GM12878 (cell line): ENCODE measurements at regions not wholly inside any gene's neighbourhood (a gene's known extent, or its start where the extent isn't known, plus 50 kb on each side); places are given as distances from the start of the nearest gene placed in this dataset.

Experiments used
- ATAC-seq: fragments of 200-7000 bp; cut with Tn5 transposase; 3 replicates; pipeline ENCODE4 v1.9.1; 2020; ENCODE audit warnings: mild to moderate bottlenecking, moderate library complexity
- BruUV-seq: library from RNA; stranded (reverse); fragments of 400-500 nt; replicated peaks from 2 replicates; lab custom pipeline; 2021; lab: Mats Ljungman, UMichigan
- CTCF ChIA-PET: fragments of 300-600 bp; sonication (Branson Sonifier 250); formaldehyde crosslinking; extraction: SDS; loops from one replicate; lab custom pipeline; 2021; ENCODE audit warnings: inconsistent platforms; lab: Yijun Ruan, JAX
- POLR2A ChIA-PET: fragments of 350-600 bp; formaldehyde crosslinking; extraction: SDS; loops from one replicate; lab custom pipeline; 2021; ENCODE audit warnings: inconsistent platforms; lab: Charles Lee
- RAD21 ChIA-PET: fragments of 300-600 bp; sonication (Branson Sonifier 250); formaldehyde crosslinking; loops from one replicate; lab custom pipeline; 2023; ENCODE audit warnings: antibody characterized with exemption; ENCODE audit not compliant: unreplicated experiment; lab: Charles Lee
- SMC1A ChIA-PET: fragments of 300-600 bp; sonication (Branson Sonifier 250); formaldehyde crosslinking; loops from one replicate; lab custom pipeline; 2023; ENCODE audit not compliant: unreplicated experiment, uncharacterized antibody; lab: Charles Lee
- DNase-seq: peaks from one replicate; pipeline ENCODE4 v3.0.0-alpha.2; 2011; ENCODE audit warnings: low read depth, low spot score
- FAIRE-seq: peaks from 3 replicates; lab custom pipeline; 2011; peaks lifted over from hg19 to GRCh38; lab: Jason Lieb, UNC
- H2AFZ ChIP-seq: 2 replicates; pipeline ENCODE4 v1.6.0; 2011; ENCODE audit warnings: low read depth, low read length, control low read depth; ENCODE audit not compliant: control insufficient read depth
- H3K27ac ChIP-seq: 2 replicates; pipeline ENCODE4 v1.5.1; 2011; ENCODE audit warnings: control low read depth; ENCODE audit not compliant: control insufficient read depth, insufficient read depth
- H3K27me3 ChIP-seq, 2 experiments: replicated peaks in 1 of 2; 2 replicates each; pipeline versions ENCODE4 v1.6.0 to v1.6.1; 2011; ENCODE audit warnings: low read length in 1 of 2; ENCODE audit not compliant: control insufficient read depth in 2 of 2, insufficient read depth in 2 of 2
- H3K36me3 ChIP-seq, 2 experiments: 2 replicates each; pipeline ENCODE4 v1.5.1; 2011; ENCODE audit warnings: low read length in 1 of 2; ENCODE audit not compliant: control insufficient read depth in 2 of 2, insufficient read depth in 2 of 2
- H3K4me1 ChIP-seq: 2 replicates; pipeline ENCODE4 v1.6.1; 2011; ENCODE audit warnings: mild to moderate bottlenecking, low read length, moderate library complexity, mixed read lengths; ENCODE audit not compliant: control insufficient read depth, insufficient read depth
- H3K4me2 ChIP-seq: 2 replicates; pipeline ENCODE4 v1.6.0; 2011; ENCODE audit warnings: control low read depth; ENCODE audit not compliant: control insufficient read depth, insufficient read depth
- H3K4me3 ChIP-seq: fragments of 200-600 bp; sonication (generic); 2 replicates; pipeline ENCODE4 v1.5.1; 2016
- H3K79me2 ChIP-seq: 2 replicates; pipeline ENCODE4 v1.6.0; 2011; ENCODE audit warnings: low read length; ENCODE audit not compliant: control insufficient read depth, insufficient read depth
- H3K9ac ChIP-seq: 2 replicates; pipeline ENCODE4 v1.8.0; 2011; ENCODE audit warnings: low read length, control low read depth, mixed read lengths; ENCODE audit not compliant: control insufficient read depth, insufficient read depth
- H3K9me3 ChIP-seq: replicated peaks from 3 replicates; pipeline ENCODE4 v1.5.1; 2011; ENCODE audit warnings: mild to moderate bottlenecking, low read length; ENCODE audit not compliant: control insufficient read depth, insufficient read depth
- H4K20me1 ChIP-seq: 2 replicates; pipeline ENCODE4 v1.6.0; 2011; ENCODE audit not compliant: control insufficient read depth, insufficient read depth
- ATF7 ChIP-seq: fragments of 450-650 bp; IDR thresholded peaks from 2 replicates; pipeline ENCODE4 v1.6.1; 2016; ENCODE audit warnings: low read depth, mild to moderate bottlenecking
- BHLHE40 ChIP-seq, 2 experiments: fragments of 450-650 bp in 1 of 2; IDR thresholded peaks; 2 replicates each; pipeline ENCODE4 v1.6.1; 2011 to 2017; ENCODE audit warnings: low read depth in 2 of 2, borderline replicate concordance in 1 of 2, improper control_type of control experiment in 1 of 2, low read length in 1 of 2, mild to moderate bottlenecking in 1 of 2
- CBFB ChIP-seq: IDR thresholded peaks from 2 replicates; pipeline ENCODE4 v1.6.1; 2016; ENCODE audit warnings: antibody characterized with exemption, low read depth
- CEBPB ChIP-seq, 2 experiments: fragments of 150-350 bp in 1 of 2; IDR thresholded peaks; 2 replicates each; pipeline ENCODE4 v1.6.1; 2012 to 2014; ENCODE audit warnings: low read depth in 2 of 2, low read length in 2 of 2, borderline replicate concordance in 1 of 2, inconsistent platforms in 1 of 2
- E2F8 ChIP-seq: fragments of 450-650 bp; IDR thresholded peaks from 2 replicates; pipeline ENCODE4 v1.6.1; 2018; ENCODE audit warnings: mild to moderate bottlenecking, low read depth, moderate library complexity; ENCODE audit not compliant: partially characterized antibody
- EZH2 ChIP-seq: IDR thresholded peaks from 2 replicates; pipeline ENCODE4 v1.6.1; 2012; ENCODE audit warnings: low read depth, mild to moderate bottlenecking, control low read depth, inconsistent platforms, low read length, borderline replicate concordance; ENCODE audit not compliant: control insufficient read depth
- HDAC6 ChIP-seq: fragments of 200-600 bp; sonication (generic); IDR thresholded peaks from one replicate; pipeline ENCODE4 v1.8.0; 2017; ENCODE audit warnings: antibody characterized with exemption; ENCODE audit not compliant: unreplicated experiment
- RCOR1 ChIP-seq: conservative IDR thresholded peaks from 2 replicates; pipeline ENCODE4 v1.6.1; 2012; ENCODE audit warnings: low read depth, low read length, improper control_type of control experiment
- SRF ChIP-seq, 2 experiments: IDR thresholded peaks; 2 replicates each; pipeline ENCODE4 v1.6.1; 2011; ENCODE audit warnings: low read depth in 2 of 2, low read length in 2 of 2, mild to moderate bottlenecking in 1 of 2, moderate library complexity in 1 of 2
- YY1 ChIP-seq: IDR thresholded peaks from 2 replicates; pipeline ENCODE4 v1.6.1; 2011; ENCODE audit warnings: low read depth, mild to moderate bottlenecking, low read length
- ZBTB11 ChIP-seq: fragments of 450-650 bp; formaldehyde crosslinking; IDR thresholded peaks from 2 replicates; pipeline ENCODE4 v1.5.0; 2022; ENCODE audit warnings: mild to moderate bottlenecking, missing genetic modification characterization
- WGBS: methylation state at CpG from one replicate; pipeline ENCODE4 v1.1.6; 2016; ENCODE audit warnings: low lambda C conversion rate; ENCODE audit not compliant: insufficient replicate concordance, insufficient coverage; ENCODE audit errors: missing lambda C conversion rate; 5-methylcytosine and 5-hydroxymethylcytosine counted together
- in situ Hi-C: fragments of 300-500 bp; cut with MboI; formaldehyde crosslinking; loops from 9 replicates; pipeline ENCODE4 v1.14.3; 2018; ENCODE audit warnings: mixed read lengths
- intact Hi-C: fragments of 100-400 bp; cut with micrococcal nuclease; formaldehyde crosslinking; loops from one replicate; pipeline ENCODE4 v1.14.2; 2022; ENCODE audit not compliant: unreplicated experiment

- no peak overlapping the region for H3K27ac ChIP-seq
- H3K9me3 ChIP-seq, result no peaks in the 10 kb centered on the region; the same call in 2 of the 3 replicates
- in situ Hi-C loops, result no loop called here
- H3K4me3 ChIP-seq, result no peak overlapping the region
- H2AFZ ChIP-seq, result no peak overlapping the region
- H3K36me3 ChIP-seq, result no peaks in the 10 kb centered on the region
- no peaks in the 10 kb centered on the region for H3K79me2 ChIP-seq
- peaks cover 0 to 3% of the 10 kb centered on the region in 2 experiments; a peak in 3 of 4 replicates for H3K27me3 ChIP-seq
- no peak for ATAC-seq
- TF ChIP-seq EZH2, result no peak
- TF ChIP-seq YY1, result no peak
- no peak for TF ChIP-seq E2F8
- no peak for TF ChIP-seq SRF (IDR thresholded peaks at IDR 0.05; ENCODE audit: low read depth in 2 of 2, low read length in 2 of 2)
- ChIA-PET SMC1A (interaction anchor here (1.8 kb wide), 1 partner anchor 10 kb away, joined by 4 read pairs; no protein-coding TSS in a partner anchor), CTCF (no interaction called here), RAD21 (no interaction called here), POLR2A (no interaction called here)
- no peak for DNase-seq
- no peak overlapping the region for H3K4me2 ChIP-seq
- no peaks in the 10 kb centered on the region for H4K20me1 ChIP-seq
- no peak overlapping the region for H3K9ac ChIP-seq
- FAIRE-seq, result no peak
- BruUV-seq, result no TSS peak
- WGBS, result 79% methylated on average over 5 of the region's 5 CpGs
- no peaks in the 10 kb centered on the region for H3K4me1 ChIP-seq
- intact Hi-C loops, result no loop called here
These were observed 131.8 kb upstream of the IER5L start for GRCh38 chr9:129309906-129310305.

GRCh38 chr9:129309041-129309430, 131.0 kb upstream of the IER5L start:
- WGBS, result 55% methylated on average over 8 of the region's 8 CpGs
- ATAC-seq (no peak), FAIRE-seq (no peak), DNase-seq (no peak)
- H4K20me1 ChIP-seq, result no peaks in the 10 kb centered on the region
- BruUV-seq, result no TSS peak
- no peaks in the 10 kb centered on the region for H3K36me3 ChIP-seq
- RAD21 ChIA-PET, result no interaction called here
- in situ Hi-C loops (no loop called here), intact Hi-C loops (no loop called here)
- no peaks in the 10 kb centered on the region; the same call in 2 of the 3 replicates for H3K9me3 ChIP-seq
- POLR2A ChIA-PET, result no interaction called here
- no peak overlapping the region for H3K4me2 ChIP-seq
- no peaks in the 10 kb centered on the region for H3K4me1 ChIP-seq
- no peak overlapping the region for H3K4me3 ChIP-seq
- H3K27me3 ChIP-seq, result peaks cover 0 to 3% of the 10 kb centered on the region in 2 experiments; a peak in 3 of 4 replicates
- no peak overlapping the region for H2AFZ ChIP-seq
- SMC1A ChIA-PET, result interaction anchor here (1.8 kb wide), 1 partner anchor 11 kb away, joined by 4 read pairs; no protein-coding TSS in a partner anchor
- no peak for TF ChIP-seq RCOR1
- no peak for TF ChIP-seq CEBPB (IDR thresholded peaks at IDR 0.05; ENCODE audit: borderline replicate concordance in 1 of 2, low read depth in 2 of 2, low read length in 2 of 2)
- no peak for TF ChIP-seq ZBTB11 (CRISPR knock-in tag)
- TF ChIP-seq CBFB, result no peak
- TF ChIP-seq ATF7, result no peak
- TF ChIP-seq BHLHE40 (IDR thresholded peaks at IDR 0.05; ENCODE audit: borderline replicate concordance in 1 of 2, low read depth in 2 of 2, low read length in 1 of 2), result no peak
- TF ChIP-seq HDAC6, result no peak
- TF ChIP-seq, all 136 proteins: peak for 0
- H3K9ac ChIP-seq, result no peak overlapping the region
- CTCF ChIA-PET, result no interaction called here
- no peak overlapping the region for H3K27ac ChIP-seq
- H3K79me2 ChIP-seq, result no peaks in the 10 kb centered on the region
